Right cardiac atrium (tissue), 5 donors: ENCODE measurements at regions not wholly inside any gene's neighbourhood (a gene's known extent, or its start where the extent isn't known, plus 50 kb on each side); places are given as distances from the start of the nearest gene placed in this dataset.

ENCODE experiments used
- ATAC-seq, 2 donors: fragments of 200-7000 bp; cut with Tn5 transposase; one replicate each; pipeline versions ENCODE4 v1.8.0 to v1.9.1; 2020; ENCODE audit warnings: moderate library complexity in 2 of 2, mild to moderate bottlenecking in 1 of 2
- DNase-seq, 3 donors: peaks; one replicate each; pipeline ENCODE4 v3.0.0-alpha.2; 2020
- H3K27ac ChIP-seq: one replicate; pipeline ENCODE4 v1.5.1; 2013; ENCODE audit warnings: mild to moderate bottlenecking, low read length, control low read depth, moderate library complexity
- H3K27me3 ChIP-seq: one replicate; pipeline ENCODE4 v1.6.1; 2013; ENCODE audit not compliant: control insufficient read depth, insufficient read depth
- H3K4me1 ChIP-seq: one replicate; pipeline ENCODE4 v1.6.1; 2013; ENCODE audit warnings: low read length; ENCODE audit not compliant: control insufficient read depth, insufficient read depth
- H3K4me3 ChIP-seq: one replicate; pipeline ENCODE4 v1.5.1; 2013; ENCODE audit warnings: low read length, control low read depth
- H3K9me3 ChIP-seq: one replicate; pipeline ENCODE4 v1.6.1; 2013; ENCODE audit warnings: low read length; ENCODE audit not compliant: control insufficient read depth
- WGBS: extraction: QIAGEN DNeasy Blood & Tissue Kit; methylation state at CpG from one replicate; pipeline ENCODE4 v1.1.7; 2013; 5-methylcytosine and 5-hydroxymethylcytosine counted together
- intact Hi-C, 4 donors: fragments of 100-400 bp; cut with DNase I; formaldehyde crosslinking; loops; one replicate each; pipeline versions ENCODE4 v1.11.0 to v1.14.0; 2022 to 2023
- donor health status: healthy with polysubstance abuse.
- donor health status: DM: no; HTN: yes; CAD: no.
- donor health status: DM: no; HTN: no; CAD: no.
- donor health status: DM: no; HTN: yes; CAD: no; lungs with severe emphysema.
- donor health status: DM: yes; HTN: yes; CAD: no.

DNA sequence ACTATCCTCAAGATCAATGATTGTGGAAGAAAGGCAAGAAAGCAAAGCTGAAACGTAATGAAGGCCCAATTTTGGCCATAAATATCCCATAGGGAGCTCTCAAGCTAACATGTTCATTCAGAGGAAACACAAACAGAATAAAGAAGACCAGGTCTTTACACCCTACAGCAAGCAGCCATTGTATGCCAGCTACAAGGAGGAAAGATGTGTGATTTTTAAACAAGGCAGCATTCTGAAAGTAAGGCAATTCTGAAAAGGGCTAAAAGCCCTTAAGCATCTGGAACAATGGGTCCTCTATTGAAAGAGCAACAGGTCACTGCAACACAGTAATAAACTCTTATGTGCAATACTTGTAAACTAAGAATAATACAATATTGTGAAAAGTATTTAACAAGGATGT, 1002.4 kb downstream of the SLITRK1 start:
- WGBS = 46% methylated on average over 1 of the region's 1 CpG
- DNase-seq (no peak), ATAC-seq (no peak)
- Histone ChIP-seq H3K4me3 (no peak overlapping the region), H3K4me1 (no peaks in the 10 kb centered on the region), H3K27ac (no peak overlapping the region), H3K9me3 (no peaks in the 10 kb centered on the region), H3K27me3 (no peaks in the 10 kb centered on the region)
- intact Hi-C loops = no loop called here

DNA sequence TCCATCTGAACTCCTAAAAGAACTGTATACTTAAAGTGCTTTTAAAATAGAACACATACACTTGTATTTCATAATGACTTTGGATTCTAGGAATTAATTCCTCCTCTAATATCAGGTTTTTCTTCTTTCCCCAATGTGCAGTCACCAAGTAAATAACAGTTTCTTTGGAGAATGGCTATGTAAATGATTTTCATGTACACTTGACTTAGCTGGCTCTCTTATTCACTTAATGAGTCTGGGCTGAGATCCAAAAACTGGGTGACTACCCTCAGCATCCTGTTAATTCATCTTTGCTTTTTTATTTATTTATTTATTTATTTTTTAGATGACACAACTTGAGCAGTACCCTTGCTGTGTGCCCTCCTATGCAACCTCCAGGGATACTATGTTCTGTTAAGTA, 1003.7 kb downstream of the SLITRK1 start:
- DNase-seq = no peak
- ATAC-seq = no peak
- H3K9me3 ChIP-seq = no peaks in the 10 kb centered on the region
- H3K27me3 ChIP-seq = no peaks in the 10 kb centered on the region
- intact Hi-C loops = no loop called here
- no peak overlapping the region for H3K27ac ChIP-seq
- no peaks in the 10 kb centered on the region for H3K4me1 ChIP-seq
- H3K4me3 ChIP-seq = no peak overlapping the region

DNA sequence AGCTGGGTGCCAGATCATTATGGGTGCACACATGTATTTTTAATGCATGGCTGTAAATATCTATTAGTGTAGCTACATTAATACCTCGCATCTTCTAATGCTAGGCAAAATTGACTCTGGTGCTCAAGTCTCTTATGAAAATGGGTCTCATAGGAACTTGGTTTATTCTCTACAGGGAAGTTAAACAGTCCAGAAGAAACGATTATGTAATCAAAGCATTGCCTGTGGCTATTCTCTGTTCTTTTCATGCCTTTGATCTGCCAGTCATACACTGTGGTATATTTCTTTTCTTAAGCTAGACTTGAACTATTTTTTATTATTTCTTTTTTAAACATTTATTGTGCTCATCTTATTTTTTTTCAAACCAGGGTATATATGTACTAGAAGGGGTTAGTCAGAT, 1015.0 kb downstream of the SLITRK1 start:
- no peak for DNase-seq
- Histone ChIP-seq H3K27ac (no peak overlapping the region), H3K4me3 (no peak overlapping the region), H3K27me3 (no peaks in the 10 kb centered on the region), H3K9me3 (no peaks in the 10 kb centered on the region), H3K4me1 (no peaks in the 10 kb centered on the region)
- intact Hi-C loops = no loop called here
- 63% methylated on average over 2 of the region's 2 CpGs for WGBS
- no peak for ATAC-seq

DNA sequence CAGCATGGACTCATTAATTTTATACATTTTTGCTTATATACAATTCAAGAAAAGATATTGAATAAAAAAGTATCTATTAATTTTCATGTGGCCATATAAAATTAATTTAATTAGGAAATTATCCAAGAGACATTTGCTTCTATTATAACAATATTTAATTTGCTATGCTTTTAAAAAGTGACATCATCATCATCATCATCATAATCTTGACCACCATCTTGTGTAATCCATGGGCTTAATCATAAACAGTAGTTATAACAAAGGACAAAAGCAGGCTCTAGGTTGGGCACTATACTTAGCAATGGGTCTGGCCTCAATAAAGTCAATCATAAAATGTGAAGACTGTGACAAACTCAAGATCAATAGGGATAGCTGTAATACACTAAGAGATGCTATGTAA, 1031.6 kb downstream of the SLITRK1 start:
- no peak overlapping the region for H3K4me3 ChIP-seq
- DNase-seq (no peak), ATAC-seq (no peak)
- intact Hi-C loops = no loop called here
- H3K4me1 ChIP-seq = no peaks in the 10 kb centered on the region
- H3K27ac ChIP-seq = no peak overlapping the region
- no peaks in the 10 kb centered on the region for H3K9me3 ChIP-seq
- no peaks in the 10 kb centered on the region for H3K27me3 ChIP-seq

DNA sequence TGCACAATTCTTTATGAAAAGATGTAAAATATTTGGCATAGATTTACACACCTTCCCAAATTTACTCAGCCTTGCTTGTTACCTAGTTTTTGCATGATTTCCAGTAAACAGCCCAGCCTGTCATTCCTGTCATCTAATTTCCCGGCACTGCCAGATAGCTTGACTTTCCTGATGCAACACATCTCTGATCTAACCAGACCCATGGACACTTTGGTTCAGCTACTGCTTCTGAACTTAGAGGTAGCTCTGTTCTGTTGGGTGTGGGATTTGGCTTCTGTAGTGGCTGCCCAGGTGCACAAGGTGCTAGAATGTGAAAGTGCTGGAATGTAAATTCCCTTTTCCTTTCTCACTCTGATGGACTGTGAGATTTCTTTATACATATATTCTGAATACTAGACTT, 1033.5 kb downstream of the SLITRK1 start:
- Histone ChIP-seq H3K4me1 (no peaks in the 10 kb centered on the region), H3K4me3 (no peak overlapping the region), H3K9me3 (no peaks in the 10 kb centered on the region), H3K27ac (no peak overlapping the region), H3K27me3 (no peaks in the 10 kb centered on the region)
- DNase-seq (no peak), ATAC-seq (no peak)
- intact Hi-C loops = no loop called here
- WGBS = 87% methylated on average over 1 of the region's 1 CpG

DNA sequence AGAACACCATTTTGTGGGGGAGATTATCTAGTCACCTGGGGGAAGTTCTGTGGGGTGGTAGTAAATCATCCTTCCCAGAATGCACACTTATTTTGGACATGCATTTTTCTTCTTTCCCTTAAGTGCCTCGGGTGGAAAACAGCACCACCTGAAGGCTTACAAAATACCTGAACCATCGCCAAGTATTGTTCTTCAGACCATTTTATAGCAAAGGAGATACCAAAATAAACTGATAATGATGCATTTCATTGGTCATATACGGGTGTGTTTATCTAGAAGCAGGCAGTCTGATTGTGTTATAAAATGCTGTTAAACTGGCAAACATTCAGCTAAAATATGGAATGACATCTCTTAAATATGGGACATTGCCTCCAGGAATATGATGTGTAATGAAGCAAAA, 1034.7 kb downstream of the SLITRK1 start:
- H3K27me3 ChIP-seq = no peaks in the 10 kb centered on the region
- DNase-seq (no peak), ATAC-seq (no peak)
- H3K9me3 ChIP-seq = no peaks in the 10 kb centered on the region
- intact Hi-C loops = no loop called here
- H3K4me1 ChIP-seq = no peaks in the 10 kb centered on the region
- H3K4me3 ChIP-seq = no peak overlapping the region
- WGBS = 66% methylated on average over 3 of the region's 3 CpGs
- no peak overlapping the region for H3K27ac ChIP-seq

DNA sequence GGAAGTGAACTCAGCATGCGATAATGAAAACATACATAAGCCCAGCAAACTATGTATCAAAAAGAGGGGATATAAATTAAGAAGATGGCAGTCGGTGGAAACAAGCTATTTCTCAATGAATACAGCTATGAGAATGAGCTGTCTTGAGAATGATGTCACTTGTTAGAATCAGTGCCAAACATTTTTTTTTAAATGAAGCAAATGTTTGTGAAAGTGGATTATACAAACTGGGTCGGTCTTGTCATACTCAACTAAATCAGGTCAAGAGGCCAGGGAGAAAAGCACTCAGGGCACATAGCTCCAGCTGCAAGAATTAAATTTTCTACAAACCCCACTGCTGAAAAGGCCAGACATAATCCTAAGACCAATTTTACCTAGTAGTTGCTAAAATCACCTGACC, 1048.4 kb downstream of the SLITRK1 start:
- no peak overlapping the region for H3K4me3 ChIP-seq
- ATAC-seq (no peak), DNase-seq (no peak)
- no peak overlapping the region for H3K27ac ChIP-seq
- intact Hi-C loops = no loop called here
- no peaks in the 10 kb centered on the region for H3K9me3 ChIP-seq
- H3K27me3 ChIP-seq = no peaks in the 10 kb centered on the region
- H3K4me1 ChIP-seq = no peaks in the 10 kb centered on the region
- WGBS = 57% methylated on average over 3 of the region's 3 CpGs

DNA sequence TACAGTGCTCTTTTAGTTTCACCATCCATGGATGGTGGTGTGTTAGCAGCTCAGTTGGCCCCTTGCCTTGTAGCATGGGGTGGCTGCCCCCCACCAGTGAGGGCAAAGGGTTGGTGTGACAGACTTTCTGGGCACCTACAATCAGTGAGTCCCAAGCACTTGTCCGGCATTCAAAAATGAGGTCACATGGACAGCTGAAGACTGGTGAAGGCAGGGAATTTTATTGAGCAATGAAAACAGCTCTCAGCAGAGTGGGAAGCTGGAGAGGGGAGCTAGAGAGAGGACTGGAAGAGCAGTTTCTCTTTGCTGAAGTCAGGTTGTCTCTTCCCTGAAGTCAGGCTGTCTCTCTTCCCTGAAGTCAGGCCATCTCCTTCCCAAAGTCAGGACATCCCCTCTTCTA, 1053.2 kb downstream of the SLITRK1 start:
- no peak for DNase-seq
- ATAC-seq = no peak
- Histone ChIP-seq H3K27me3 (no peaks in the 10 kb centered on the region), H3K4me1 (no peaks in the 10 kb centered on the region), H3K9me3 (no peaks in the 10 kb centered on the region), H3K4me3 (no peak overlapping the region), H3K27ac (no peak overlapping the region)
- 95% methylated on average over 1 of the region's 1 CpG for WGBS
- intact Hi-C loops = no loop called here

DNA sequence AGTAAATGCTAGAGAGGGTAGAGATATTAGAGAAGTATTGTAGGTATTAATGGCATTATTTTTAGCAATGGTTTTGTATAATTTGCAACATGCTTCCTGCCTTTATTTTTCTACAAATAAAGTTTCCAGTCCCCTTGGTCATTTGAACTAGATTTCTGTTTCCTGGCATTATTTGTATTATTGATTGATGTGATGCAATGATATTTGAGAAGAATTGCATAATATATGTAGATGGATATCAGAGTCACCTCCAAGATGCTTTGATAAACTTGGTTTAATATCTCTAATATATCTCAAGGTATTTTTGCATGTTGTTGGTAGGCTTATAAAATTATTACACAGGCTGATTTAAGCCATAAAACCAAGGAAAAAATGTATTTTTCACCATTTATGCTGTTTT, 1054.5 kb downstream of the SLITRK1 start:
- no peaks in the 10 kb centered on the region for H3K27me3 ChIP-seq
- no peak overlapping the region for H3K4me3 ChIP-seq
- intact Hi-C loops = no loop called here
- no peak for DNase-seq
- no peaks in the 10 kb centered on the region for H3K4me1 ChIP-seq
- H3K9me3 ChIP-seq = no peaks in the 10 kb centered on the region
- H3K27ac ChIP-seq = no peak overlapping the region
- ATAC-seq = no peak

DNA sequence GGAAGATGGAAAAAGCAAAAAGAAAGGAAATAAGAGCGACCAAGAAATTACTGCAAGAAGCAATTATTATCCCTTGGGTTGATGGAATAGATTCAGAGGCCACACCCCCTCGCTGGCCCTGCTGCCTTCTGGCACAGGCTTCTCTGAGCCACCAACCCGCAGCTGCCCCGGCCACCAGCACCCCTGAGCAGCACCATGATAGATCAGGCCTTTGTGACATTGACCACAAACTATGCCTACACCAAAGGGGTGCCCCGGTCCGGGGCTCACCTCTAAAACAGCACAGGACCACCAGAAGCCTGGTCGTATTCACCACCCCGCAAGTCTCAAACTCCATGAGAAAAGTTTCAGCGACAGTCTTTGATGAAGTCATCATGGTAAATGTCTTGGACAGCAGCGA, 1059.3 kb downstream of the SLITRK1 start:
- 91% methylated on average over 10 of the region's 10 CpGs for WGBS
- H3K27ac ChIP-seq = no peak overlapping the region

DNA sequence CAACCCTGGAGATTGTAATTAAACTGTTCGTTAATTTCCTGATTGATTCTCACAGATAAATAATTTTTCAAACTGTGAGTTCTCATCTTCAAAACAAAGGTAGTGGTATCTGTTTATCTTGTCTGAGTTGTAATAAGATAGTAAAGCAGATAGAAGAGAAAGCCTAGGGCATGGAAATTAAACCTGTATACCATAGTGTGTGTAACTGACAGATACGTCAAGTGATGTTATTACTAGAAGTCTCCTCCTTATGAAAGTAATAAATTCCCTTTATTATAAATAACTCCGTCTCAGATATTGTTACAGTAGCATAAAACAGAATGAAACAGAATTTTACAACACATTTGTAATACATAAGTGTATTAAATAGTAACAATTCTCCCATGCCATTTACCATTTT, 1065.1 kb downstream of the SLITRK1 start:
- DNase-seq = no peak
- no peak for ATAC-seq
- Histone ChIP-seq H3K9me3 (no peaks in the 10 kb centered on the region), H3K27me3 (no peaks in the 10 kb centered on the region), H3K4me1 (no peaks in the 10 kb centered on the region), H3K4me3 (no peak overlapping the region), H3K27ac (no peak overlapping the region)
- WGBS = 81% methylated on average over 3 of the region's 3 CpGs
- intact Hi-C loops = no loop called here

More for the DNA sequence above, 1059.3 kb downstream of the SLITRK1 start:
- no peaks in the 10 kb centered on the region for H3K27me3 ChIP-seq
- H3K4me1 ChIP-seq = no peaks in the 10 kb centered on the region
- no peaks in the 10 kb centered on the region for H3K9me3 ChIP-seq
- intact Hi-C loops = no loop called here
- no peak overlapping the region for H3K4me3 ChIP-seq
- ATAC-seq = no peak
- no peak for DNase-seq

DNA sequence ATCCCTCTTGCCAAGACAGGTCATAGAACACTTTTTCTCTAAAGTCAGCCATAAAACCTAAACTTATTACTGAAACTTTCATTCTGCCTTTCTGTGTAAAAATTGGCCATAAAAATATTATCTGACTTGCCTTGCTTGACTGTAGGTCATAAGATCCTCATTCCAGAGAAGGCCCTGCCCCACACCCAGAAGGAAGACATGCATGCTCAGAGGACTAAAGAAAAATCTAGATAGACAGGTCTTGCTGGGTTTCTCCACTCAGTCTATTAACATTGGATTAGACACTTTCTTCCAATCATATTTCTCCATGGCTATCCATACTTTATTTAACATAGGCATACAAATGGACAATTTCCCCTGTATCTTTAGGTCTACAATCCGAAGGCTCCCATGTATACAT, 1066.5 kb downstream of the SLITRK1 start:
- no peak for ATAC-seq
- H3K4me3 ChIP-seq = no peak overlapping the region
- no peaks in the 10 kb centered on the region for H3K27me3 ChIP-seq
- no peaks in the 10 kb centered on the region for H3K9me3 ChIP-seq
- H3K27ac ChIP-seq = no peak overlapping the region
- H3K4me1 ChIP-seq = no peaks in the 10 kb centered on the region
- WGBS = 78% methylated on average over 1 of the region's 1 CpG
- DNase-seq = no peak
- intact Hi-C loops = no loop called here
